GM12873 (cell line): ENCODE measurements at regions not wholly inside any gene's neighbourhood (a gene's known extent, or its start where the extent isn't known, plus 50 kb on each side); places are given as distances from the start of the nearest gene placed in this dataset.

Source experiments
- CTCF ChIP-seq: IDR thresholded peaks from 2 replicates; pipeline ENCODE4 v1.5.1; 2012; ENCODE audit warnings: low read depth, mild to moderate bottlenecking, moderate library complexity, low read length, control low read depth; ENCODE audit not compliant: insufficient read depth; ENCODE audit errors: missing control alignments

DNA sequence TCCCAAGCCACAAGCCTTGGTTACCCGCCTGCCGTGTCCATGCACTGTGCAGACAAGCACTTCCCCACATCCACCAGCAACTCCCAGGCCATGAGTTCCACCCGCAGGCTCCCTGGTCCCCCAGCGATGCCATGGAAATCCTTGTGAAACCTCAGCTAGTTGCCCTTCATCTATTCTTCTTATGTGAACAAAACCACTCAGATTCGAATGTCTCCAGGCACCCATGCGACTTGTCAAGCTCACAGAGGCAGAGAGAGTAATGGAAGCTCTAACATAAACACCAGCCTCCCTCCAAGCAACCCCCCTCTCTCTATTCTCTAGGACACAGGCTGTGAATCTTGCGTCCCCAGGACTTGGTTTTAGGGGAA lies 182.6 kb downstream of the C16orf95 start:
- TF ChIP-seq CTCF = no peak

DNA sequence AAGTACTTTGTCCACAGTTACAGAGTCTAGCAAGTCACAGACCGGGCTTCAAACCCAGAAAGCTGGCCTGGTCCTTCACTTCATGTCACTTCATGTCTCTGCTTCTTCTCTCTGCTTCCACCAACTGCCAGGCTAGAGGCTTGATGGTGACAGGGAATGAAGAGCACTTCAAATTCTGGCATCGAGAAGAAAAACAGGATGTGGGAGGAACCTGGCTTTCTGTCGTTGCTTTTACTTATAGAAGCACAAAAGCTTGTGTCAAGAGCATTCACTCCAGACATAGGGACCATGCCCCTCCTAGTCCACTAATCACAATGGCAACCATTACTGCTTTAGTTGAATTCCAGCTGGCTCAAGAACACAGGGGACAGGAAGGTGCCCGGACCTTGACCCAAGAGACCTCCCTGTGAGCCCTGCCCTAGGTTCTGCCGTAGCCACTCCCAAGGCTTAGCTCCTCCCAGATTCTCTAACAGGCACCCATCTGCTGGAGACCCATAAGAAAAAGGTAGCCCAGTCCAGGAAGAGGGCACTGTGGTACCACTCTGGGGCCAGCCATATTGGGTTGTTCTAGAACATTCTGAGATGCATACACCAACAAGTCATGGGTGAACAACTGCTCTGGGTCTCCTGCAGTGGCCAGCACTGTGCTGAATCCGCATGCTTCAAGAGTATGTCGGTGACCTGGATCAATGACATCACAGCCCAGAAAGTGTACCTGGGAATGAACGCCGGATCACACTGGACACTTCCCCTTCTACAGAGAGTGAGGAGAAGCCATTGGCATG lies 181.8 kb downstream of the C16orf95 start:
- no peak for TF ChIP-seq CTCF

DNA sequence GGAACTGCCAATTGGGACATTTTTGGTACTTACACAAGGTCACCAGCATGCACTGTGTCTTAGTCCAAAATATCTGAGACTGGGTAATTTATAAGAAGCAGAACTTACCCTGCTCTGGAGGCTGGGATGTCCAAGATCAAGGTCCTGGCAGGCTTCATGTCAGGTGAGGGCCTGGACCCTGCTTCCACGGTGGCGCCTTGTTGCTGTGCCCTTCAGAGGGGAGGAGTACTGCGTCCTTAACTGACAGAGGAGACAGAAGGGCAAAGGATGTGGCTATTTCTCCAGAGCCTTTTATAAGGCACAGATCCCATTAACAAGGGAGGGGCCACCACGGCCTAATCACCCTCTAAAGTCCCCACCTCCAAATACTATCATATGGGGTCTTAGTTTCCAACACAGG lies 178.9 kb downstream of the C16orf95 start:
- TF ChIP-seq CTCF = no peak

DNA sequence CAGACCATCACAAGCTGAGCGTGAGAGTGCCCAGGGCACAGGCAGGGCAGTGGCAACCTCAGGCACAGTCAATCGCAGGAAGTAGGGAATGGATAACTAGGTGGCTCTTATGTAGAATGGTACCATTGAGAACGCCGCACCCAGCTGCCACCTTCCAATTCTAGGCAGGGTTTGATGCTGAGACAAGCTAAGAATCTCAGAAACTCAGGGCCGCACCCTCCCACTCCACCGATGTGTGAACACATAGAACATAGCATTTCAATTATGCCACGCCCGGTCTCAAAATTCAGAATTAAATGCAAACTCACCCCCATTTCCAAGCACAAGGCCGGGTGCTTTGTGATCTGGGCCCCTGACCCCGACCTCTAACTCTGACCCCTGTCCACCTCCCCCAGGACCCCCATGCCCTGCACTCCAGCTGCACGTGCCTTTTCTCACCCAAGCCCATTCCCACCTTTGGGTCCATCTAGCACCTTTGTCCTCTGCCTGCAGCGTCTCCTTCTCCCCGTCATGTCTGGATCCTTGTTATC lies 178.4 kb downstream of the C16orf95 start:
- no peak for TF ChIP-seq CTCF

GRCh38 chr16:87140211-87141200 lies 176.7 kb downstream of the C16orf95 start:
- TF ChIP-seq CTCF = no peak

- TF ChIP-seq CTCF = no peak
Measured at GRCh38 chr16:87141402-87141801, 175.8 kb downstream of the C16orf95 start.

DNA sequence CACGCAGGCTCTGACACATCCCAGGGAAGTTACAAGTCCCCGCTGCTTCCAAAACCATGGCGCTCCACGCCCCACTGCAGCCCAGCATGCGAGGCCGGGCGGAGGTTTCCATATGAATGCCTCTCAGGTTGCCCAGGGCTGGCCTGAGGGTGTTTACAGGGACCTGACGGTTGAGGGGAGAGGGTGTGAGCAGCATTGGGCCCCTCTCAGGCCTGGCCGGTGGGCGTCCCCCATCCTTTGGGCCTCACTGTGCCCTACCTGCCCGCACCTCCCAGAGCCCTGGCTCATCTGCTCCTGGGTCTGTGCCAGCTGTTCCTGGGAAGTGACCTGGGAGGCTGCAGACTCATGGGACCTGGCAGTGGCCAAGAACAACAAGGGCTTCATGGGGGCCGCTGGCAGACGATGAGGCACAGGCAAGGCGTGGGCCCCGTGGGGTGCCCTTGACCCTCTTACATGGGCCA lies 173.5 kb downstream of the C16orf95 start:
- no peak for TF ChIP-seq CTCF
